HG03064 (cell line): ENCODE measurements at regions not wholly inside any gene's neighbourhood (a gene's known extent, or its start where the extent isn't known, plus 50 kb on each side); places are given as distances from the start of the nearest gene placed in this dataset.

ENCODE experiments used
- ATAC-seq: cut with Tn5 transposase; IDR thresholded peaks from one replicate; pipeline ENCODE4 v1.9.1; 2021; ENCODE audit warnings: low read depth; ENCODE audit not compliant: unreplicated experiment

GRCh38 chr4:148831945-148832344 is 389.7 kb upstream of the NR3C2 start:
- no peak for ATAC-seq

DNA sequence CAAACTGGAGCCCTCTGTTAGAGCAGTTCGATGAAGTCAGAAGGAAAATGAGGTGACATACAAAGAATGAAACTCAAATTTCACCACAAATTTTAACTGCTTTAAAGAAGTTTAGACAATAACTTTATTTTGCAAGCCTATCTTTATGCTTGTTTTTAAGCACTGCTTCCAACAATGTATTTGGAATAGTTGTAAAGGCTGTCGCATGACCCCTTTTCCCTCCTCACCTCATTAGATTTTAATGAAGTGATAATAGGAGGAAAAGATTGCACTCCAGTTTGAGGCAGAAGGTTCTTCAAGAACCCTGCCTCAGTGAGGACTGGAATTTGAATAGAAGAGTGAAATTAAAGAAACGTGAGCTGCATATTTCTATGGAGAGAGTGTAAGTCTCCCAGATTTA is 386.1 kb upstream of the NR3C2 start:
- no peak for ATAC-seq

DNA sequence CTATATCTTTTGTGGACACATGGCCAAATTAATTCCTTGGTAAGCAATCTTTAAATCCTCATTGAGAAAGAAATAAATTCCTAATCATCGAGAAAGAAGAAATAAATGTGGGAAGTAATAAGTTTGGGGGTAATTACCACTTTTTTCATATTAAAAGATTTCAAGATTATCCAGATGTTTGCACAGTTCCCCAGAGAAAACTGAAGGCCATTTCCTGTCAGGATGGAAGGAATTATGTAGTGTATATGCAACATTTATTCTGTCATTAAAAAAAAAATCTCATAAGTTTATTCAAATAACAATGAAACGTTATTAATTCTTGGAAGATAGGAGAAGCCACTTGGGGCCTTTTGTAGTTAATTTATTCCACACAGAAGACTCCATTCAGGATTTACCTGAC is 385.6 kb upstream of the NR3C2 start:
- ATAC-seq, result no peak

GRCh38 chr4:148823419-148823769 is 381.2 kb upstream of the NR3C2 start:
- ATAC-seq, result no peak

DNA sequence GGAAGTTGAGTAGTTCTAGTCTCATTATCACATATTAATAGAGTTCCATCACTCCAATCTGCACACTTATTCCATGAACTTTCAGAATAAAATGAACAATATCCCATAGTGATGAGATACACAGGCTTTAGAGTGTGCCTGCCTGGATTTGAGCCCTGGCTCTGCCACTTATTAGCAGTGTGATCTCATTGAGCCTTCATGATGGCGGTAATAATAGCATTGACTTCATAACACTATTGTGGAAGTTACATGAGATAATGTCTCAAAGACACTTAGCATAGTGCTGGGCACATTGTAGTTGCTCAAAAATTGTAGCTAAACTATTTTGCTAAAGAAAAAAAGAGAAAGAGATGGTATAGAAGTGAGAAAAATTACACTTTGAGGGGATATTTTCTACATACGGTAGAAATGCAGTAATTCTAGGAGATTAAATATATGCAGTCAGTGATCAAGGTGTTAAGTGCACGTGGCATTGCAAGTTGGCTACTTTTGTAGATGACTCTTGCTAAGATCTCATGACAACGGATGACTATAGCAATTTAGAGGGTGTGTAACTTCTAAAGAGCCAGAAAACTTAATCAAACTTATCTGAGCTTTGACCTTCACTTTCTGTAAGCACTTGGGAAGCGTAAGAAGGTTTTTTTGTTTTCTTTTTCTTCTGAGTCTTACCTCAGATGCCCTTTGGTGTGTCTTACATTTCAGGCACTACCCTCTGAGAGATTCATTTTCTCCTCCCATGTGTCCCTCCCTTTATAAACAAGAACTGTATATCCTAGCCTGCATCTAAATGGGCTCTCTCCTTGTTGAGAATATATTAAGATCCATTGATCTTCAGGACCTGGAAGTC is 380.6 kb upstream of the NR3C2 start:
- no peak for ATAC-seq

DNA sequence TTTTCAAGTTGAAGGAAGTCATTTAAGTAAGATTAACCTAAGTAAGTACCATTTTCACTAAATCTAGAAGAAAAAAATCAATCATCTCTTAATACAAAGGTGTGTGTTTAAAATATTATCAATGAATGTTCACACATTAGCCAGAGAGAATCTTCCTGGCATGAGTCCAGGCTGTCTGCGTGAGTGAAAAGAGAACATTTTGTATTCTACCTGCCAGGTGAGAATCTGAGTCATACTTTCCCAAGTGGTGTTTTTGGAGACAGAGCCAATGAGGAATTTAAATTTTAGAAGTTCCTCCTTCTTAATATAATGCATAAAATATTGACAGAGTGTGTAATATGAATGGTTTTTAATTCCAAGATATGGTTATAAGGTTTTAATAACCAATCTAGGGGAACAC is 371.8 kb upstream of the NR3C2 start:
- no peak for ATAC-seq

- no peak for ATAC-seq
These were observed 371.1 kb upstream of the NR3C2 start for GRCh38 chr4:148813289-148813688.

DNA sequence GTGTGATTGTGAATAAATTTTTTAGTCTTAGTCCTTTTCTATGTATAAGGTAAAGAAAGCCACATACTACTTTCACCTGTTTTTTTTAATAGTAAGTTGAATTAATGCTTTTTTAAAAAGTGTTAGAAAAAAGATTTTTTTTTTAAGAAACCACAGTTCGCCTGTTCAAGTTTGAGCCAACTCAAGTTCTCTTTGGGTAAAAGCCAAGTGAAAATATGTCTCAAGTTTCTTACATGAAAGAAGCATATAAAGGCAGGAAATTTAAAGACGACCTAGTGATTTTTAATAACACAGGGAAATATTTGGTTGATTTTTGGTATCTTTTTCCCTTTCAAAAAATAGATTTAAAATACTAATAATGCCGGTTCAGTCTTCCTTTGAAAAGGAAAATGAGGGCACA is 369.9 kb upstream of the NR3C2 start:
- no peak for ATAC-seq

- ATAC-seq, result no peak
These were observed 368.2 kb upstream of the NR3C2 start for GRCh38 chr4:148810461-148810860.

- ATAC-seq, result no peak
These were observed 366.2 kb upstream of the NR3C2 start for GRCh38 chr4:148808416-148808815.

DNA sequence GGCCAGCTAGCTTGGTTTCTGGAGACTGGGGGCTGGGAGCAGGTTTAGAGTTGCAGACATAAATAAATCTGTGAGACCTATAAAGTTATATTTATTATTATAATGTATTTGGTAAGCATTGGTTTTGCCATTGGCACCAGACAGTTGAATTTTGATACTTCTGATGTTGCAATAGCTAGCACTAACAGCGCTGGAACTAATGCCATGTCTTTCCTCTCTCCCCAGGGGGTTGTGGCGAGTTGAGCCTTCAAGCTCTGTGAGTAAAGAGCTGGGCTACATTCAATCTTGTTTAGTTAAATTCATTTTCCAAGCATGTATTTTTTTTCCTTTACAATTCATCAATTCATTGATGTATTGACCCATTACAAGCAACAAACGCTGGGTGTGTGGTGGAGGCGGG is 358.7 kb upstream of the NR3C2 start:
- ATAC-seq, result no peak

GRCh38 chr4:148800336-148800885 is 358.2 kb upstream of the NR3C2 start:
- no peak for ATAC-seq

GRCh38 chr4:148795156-148795864 is 353.1 kb upstream of the NR3C2 start:
- ATAC-seq, result no peak

- ATAC-seq, result no peak
These were observed 351.0 kb upstream of the NR3C2 start for GRCh38 chr4:148793221-148793620.

DNA sequence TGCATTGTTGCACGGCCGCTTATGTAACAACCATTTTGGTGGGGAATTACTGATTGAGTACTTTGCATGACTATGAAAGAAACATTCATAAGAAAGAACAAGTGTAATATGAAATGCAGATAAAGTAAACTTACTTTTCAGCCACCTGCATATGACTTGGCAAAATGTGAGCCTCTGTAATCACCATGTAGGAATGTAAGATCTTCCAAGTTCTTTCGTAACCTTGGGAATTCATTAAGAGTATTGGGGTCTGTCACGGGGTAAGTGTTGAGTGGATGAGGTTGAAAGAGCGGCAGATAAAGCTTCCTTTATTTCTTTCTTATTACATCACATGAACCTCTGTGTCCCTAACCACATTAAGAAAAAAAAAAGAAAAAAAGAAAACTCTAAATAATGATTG is 348.5 kb upstream of the NR3C2 start:
- no peak for ATAC-seq

DNA sequence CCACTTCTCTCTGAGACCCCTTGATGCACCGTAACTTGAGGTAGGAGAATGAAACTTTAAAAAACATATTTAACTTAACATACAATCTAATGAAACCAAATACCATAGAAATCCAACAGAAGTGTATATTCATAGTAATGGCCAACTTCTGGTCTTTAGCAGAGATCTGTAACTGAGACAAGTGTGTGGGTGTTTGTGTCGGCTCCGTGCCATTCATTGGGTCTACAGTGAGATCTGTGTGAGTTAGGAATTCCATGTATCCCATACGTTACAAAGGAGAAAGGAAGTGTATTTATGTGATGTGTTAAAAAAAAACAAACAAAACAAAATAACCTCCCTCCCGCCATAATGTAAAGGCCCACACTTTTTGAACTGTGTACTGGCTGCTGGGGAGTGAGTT is 348.0 kb upstream of the NR3C2 start:
- ATAC-seq, result no peak

DNA sequence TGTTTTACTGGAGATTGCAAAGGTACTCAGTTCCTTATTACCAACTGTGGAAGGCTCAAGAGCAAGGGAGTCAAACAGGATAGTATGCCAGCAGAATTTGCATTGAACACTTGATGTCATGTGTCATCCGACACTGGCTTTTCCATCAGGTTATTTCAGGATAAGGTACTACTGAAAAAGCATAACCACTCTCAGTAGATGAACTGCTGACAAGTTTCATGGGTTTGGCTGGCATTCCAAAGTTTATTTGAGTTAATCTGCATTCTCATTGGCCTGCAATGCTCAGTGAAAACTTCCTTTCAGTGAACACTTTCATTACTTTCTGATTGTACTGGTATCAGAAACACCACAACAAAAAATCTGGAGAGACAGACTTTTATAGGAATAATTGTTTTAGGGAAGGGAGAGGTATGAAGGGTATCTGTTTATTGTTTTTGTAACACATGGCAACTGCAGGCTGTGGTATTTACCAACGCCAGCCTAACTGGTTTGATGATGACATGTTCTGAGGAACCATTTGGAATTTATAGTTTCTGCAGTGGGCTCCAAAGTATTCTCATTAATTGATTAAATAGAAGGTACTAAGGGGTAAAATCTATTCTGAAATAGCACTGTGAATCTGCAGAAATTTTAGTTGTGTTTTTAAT is 345.7 kb upstream of the NR3C2 start:
- ATAC-seq, result no peak

DNA sequence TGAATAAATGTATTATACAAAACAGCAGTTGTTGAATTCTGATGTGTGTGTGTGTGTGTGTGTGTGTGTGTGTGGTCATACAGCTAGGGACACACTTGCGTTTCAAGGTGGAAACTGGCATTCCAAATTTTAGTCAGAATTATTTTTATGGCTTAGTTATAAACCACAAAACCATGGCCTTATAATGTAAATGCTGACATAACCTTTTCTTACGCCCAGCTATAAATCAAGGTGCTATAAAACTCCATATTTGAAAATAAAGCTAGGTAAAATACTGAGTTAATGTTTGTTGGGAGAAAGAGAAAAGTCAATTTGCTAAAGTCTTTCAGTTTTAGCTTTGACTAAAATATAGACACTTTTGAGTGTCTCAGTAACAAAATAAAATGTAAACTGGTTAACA is 345.1 kb upstream of the NR3C2 start:
- ATAC-seq, result no peak

GRCh38 chr4:148786699-148787098 is 344.5 kb upstream of the NR3C2 start:
- no peak for ATAC-seq

DNA sequence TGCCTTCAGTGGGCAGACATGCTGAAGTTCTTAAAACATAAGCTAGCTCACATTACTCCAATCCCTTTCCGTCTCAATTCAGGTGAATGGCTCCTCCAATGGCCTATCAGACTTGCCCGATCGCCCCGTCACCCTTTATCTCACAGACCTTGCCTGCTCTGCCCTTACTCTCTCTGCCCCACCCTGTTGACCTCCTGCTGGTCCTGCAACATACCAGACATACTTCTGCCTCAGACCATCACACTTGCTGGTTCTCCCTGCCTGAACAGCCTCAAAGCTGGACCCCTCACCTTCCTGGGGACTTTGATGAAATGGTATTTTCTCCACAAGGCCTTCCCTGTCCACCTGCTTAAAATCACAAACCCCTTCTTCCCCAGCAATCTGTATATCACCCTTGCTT is 340.1 kb upstream of the NR3C2 start:
- no peak for ATAC-seq

DNA sequence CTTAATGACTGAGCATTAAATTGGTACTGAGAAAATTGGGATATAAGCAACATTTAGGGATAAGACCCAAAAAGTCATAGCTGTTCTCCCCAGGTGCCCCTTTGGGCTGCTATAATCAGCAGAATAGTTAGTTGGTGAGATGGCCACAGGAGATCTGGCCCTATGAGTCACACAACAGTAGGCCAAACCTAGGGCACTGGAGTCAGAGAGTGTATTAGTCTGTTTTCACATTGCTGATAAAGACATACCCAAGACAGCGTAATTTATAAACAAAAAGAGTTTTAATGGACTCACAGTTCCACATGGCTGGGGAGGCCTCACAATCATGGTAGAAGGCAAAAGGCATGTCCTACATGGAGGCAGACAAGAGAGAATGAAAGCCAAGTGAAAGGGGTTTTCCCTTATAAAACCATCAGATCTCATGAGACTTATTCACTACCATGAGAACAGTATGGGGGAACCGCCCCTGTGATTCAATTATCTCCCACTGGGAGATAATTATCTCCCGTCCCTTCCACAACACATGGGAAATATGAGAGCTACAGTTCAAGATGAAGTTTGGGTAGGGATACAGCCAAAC is 338.3 kb upstream of the NR3C2 start:
- no peak for ATAC-seq
